VCaP (cell line): ENCODE measurements at regions not wholly inside any gene's neighbourhood (a gene's known extent, or its start where the extent isn't known, plus 50 kb on each side); places are given as distances from the start of the nearest gene placed in this dataset.

Experiments
- H3K27ac ChIP-seq: fragments of 450-650 bp; 2 replicates; pipeline ENCODE4 v1.5.1; 2017
- CTCF ChIP-seq: fragments of 450-650 bp; conservative IDR thresholded peaks from 2 replicates; pipeline ENCODE4 v1.5.1; 2017; ENCODE audit warnings: mild to moderate bottlenecking, moderate library complexity

GRCh38 chr12:31875609-31875964 is 83.6 kb upstream of the RESF1 start:
- no peak for TF ChIP-seq CTCF
- no peak overlapping the region for H3K27ac ChIP-seq

GRCh38 chr12:31874961-31875608 is 84.1 kb upstream of the RESF1 start:
- TF ChIP-seq CTCF, result no peak
- no peak overlapping the region for H3K27ac ChIP-seq

- no peak for TF ChIP-seq CTCF
- no peak overlapping the region for H3K27ac ChIP-seq
Observed at GRCh38 chr12:31872831-31873604, 86.2 kb upstream of the RESF1 start.

- TF ChIP-seq CTCF, result no peak
- H3K27ac ChIP-seq, result no peak overlapping the region
Observed at GRCh38 chr12:31869972-31870371, 89.2 kb upstream of the RESF1 start.

- no peak overlapping the region for H3K27ac ChIP-seq
- TF ChIP-seq CTCF, result no peak
Observed at GRCh38 chr12:31868965-31869364, 90.2 kb upstream of the RESF1 start.

- no peak overlapping the region for H3K27ac ChIP-seq
Observed at GRCh38 chr12:31867292-31867691, 91.9 kb upstream of the RESF1 start.

GRCh38 chr12:31866523-31866922 is 92.7 kb upstream of the RESF1 start:
- no peak for TF ChIP-seq CTCF
- no peak overlapping the region for H3K27ac ChIP-seq

More at GRCh38 chr12:31867292-31867691, 91.9 kb upstream of the RESF1 start:
- TF ChIP-seq CTCF, result no peak
